Chondrocyte (in vitro differentiated cells): ENCODE measurements at regions not wholly inside any gene's neighbourhood (a gene's known extent, or its start where the extent isn't known, plus 50 kb on each side); places are given as distances from the start of the nearest gene placed in this dataset.

Experiments used
- DNase-seq: peaks from one replicate; pipeline ENCODE4 v3.0.0; 2021; ENCODE audit warnings: mixed read lengths, low spot score
- H3K27ac Mint-ChIP-seq: one replicate; pipeline ENCODE4 v1.8.0; 2021; ENCODE audit warnings: mild to moderate bottlenecking, moderate library complexity, mixed read lengths; ENCODE audit not compliant: unreplicated experiment
- H3K27me3 Mint-ChIP-seq: 2 replicates; pipeline ENCODE4 v1.8.0; 2021; ENCODE audit warnings: low read depth, mixed read lengths
- H3K36me3 Mint-ChIP-seq: 2 replicates; pipeline ENCODE4 v1.8.0; 2021; ENCODE audit warnings: low read depth, mixed read lengths
- H3K4me1 Mint-ChIP-seq: 2 replicates; pipeline ENCODE4 v1.8.0; 2021; ENCODE audit warnings: low read depth, mild to moderate bottlenecking, mixed read lengths
- H3K4me3 Mint-ChIP-seq: one replicate; pipeline ENCODE4 v1.8.0; 2021; ENCODE audit warnings: mild to moderate bottlenecking, moderate library complexity, mixed read lengths; ENCODE audit not compliant: unreplicated experiment
- H3K9me3 Mint-ChIP-seq: 2 replicates; pipeline ENCODE4 v1.8.0; 2021; ENCODE audit warnings: low read depth, mixed read lengths
- TF ChIP-seq, protein P1 (sequence below): fragments of 200-600 bp; sonication (generic); IDR thresholded peaks from 2 replicates; pipeline ENCODE4 v1.5.0; 2021; ENCODE audit warnings: antibody characterized with exemption, mild to moderate bottlenecking, moderate library complexity

- Mint-ChIP-seq H3K27ac (no peak overlapping the region), H3K4me1 (no peaks in the 10 kb centered on the region), H3K27me3 (peaks cover 6% of the 10 kb centered on the region), H3K4me3 (no peak overlapping the region), H3K9me3 (no peaks in the 10 kb centered on the region), H3K36me3 (no peaks in the 10 kb centered on the region)
- TF ChIP-seq, protein P1, sequence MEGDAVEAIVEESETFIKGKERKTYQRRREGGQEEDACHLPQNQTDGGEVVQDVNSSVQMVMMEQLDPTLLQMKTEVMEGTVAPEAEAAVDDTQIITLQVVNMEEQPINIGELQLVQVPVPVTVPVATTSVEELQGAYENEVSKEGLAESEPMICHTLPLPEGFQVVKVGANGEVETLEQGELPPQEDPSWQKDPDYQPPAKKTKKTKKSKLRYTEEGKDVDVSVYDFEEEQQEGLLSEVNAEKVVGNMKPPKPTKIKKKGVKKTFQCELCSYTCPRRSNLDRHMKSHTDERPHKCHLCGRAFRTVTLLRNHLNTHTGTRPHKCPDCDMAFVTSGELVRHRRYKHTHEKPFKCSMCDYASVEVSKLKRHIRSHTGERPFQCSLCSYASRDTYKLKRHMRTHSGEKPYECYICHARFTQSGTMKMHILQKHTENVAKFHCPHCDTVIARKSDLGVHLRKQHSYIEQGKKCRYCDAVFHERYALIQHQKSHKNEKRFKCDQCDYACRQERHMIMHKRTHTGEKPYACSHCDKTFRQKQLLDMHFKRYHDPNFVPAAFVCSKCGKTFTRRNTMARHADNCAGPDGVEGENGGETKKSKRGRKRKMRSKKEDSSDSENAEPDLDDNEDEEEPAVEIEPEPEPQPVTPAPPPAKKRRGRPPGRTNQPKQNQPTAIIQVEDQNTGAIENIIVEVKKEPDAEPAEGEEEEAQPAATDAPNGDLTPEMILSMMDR, result no peak
- peak; percentile 84 for DNase-seq
Measured at GRCh38 chr19:16019691-16020448, 56.4 kb upstream of the TPM4 start.

GRCh38 chr19:16021796-16022195 lies 54.5 kb upstream of the TPM4 start:
- Mint-ChIP-seq H3K36me3 (no peaks in the 10 kb centered on the region), H3K27ac (no peak overlapping the region), H3K9me3 (no peaks in the 10 kb centered on the region), H3K27me3 (peaks cover 10% of the 10 kb centered on the region), H3K4me3 (no peak overlapping the region), H3K4me1 (no peaks in the 10 kb centered on the region)
- TF ChIP-seq, protein P1, result no peak
- peak; percentile 60 for DNase-seq

DNA sequence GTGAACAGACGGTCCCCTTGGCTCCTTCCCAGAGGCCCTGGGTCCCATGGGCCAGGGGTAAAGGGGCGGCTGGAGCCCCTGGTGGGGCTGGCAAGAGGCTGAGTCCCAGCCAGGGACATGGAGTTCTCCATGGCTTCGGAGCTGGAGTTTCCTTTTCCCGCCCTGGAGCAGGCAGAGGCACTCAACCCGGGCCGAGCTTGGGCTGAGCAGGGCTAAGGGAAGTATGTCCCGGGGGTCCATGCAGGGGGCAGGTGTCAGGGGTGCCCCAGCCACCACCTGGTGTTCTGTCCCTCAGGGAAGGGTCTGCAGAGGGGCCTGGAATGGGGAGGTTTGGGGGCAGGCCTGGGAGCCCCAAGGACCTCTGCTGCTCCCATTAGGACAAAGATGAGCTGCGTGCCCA lies 54.0 kb upstream of the TPM4 start:
- no peaks in the 10 kb centered on the region for H3K9me3 Mint-ChIP-seq
- H3K27ac Mint-ChIP-seq, result no peak overlapping the region
- H3K4me1 Mint-ChIP-seq, result no peaks in the 10 kb centered on the region
- H3K36me3 Mint-ChIP-seq, result no peaks in the 10 kb centered on the region
- no peak overlapping the region for H3K4me3 Mint-ChIP-seq
- TF ChIP-seq, protein P1, result no peak
- peak; percentile 87 for DNase-seq
- peaks cover 14% of the 10 kb centered on the region for H3K27me3 Mint-ChIP-seq

DNA sequence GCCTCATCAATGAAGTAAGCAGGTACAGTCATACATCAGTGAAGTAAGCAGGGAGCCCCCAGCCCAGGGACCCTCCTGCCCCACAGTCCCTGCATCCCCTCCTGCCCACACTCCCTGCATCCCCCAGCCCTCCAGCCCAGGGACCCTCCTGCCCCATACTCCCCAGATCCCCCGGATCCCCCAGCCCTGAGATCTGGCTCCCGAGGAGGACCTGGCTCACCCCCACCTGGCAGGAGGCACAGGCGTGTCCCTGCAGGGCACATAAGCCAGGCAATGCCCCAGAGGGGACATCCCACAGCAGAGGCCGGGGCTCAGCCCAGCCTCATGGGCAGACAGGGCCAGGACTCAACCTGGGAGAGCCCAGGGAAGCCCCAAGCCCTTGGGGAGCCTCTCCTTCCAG lies 53.6 kb upstream of the TPM4 start:
- Mint-ChIP-seq H3K4me3 (no peak overlapping the region), H3K27me3 (peaks cover 14% of the 10 kb centered on the region), H3K4me1 (no peaks in the 10 kb centered on the region), H3K9me3 (no peaks in the 10 kb centered on the region), H3K36me3 (no peaks in the 10 kb centered on the region), H3K27ac (no peak overlapping the region)
- peak; percentile 84 for DNase-seq
- TF ChIP-seq, protein P1, result no peak

GRCh38 chr19:16023146-16023915 lies 53.0 kb upstream of the TPM4 start:
- TF ChIP-seq, protein P1, result no peak
- Mint-ChIP-seq H3K4me3 (no peak overlapping the region), H3K36me3 (no peaks in the 10 kb centered on the region), H3K27me3 (peaks cover 14% of the 10 kb centered on the region), H3K27ac (no peak overlapping the region), H3K9me3 (no peaks in the 10 kb centered on the region), H3K4me1 (no peaks in the 10 kb centered on the region)
- DNase-seq, result peak; percentile 86
